PC-9 (cell line): ENCODE measurements at regions not wholly inside any gene's neighbourhood (a gene's known extent, or its start where the extent isn't known, plus 50 kb on each side); places are given as distances from the start of the nearest gene placed in this dataset.

Experiments used
- EZH2 ChIP-seq: fragments of 200-600 bp; sonication (generic); IDR thresholded peaks from 2 replicates; pipeline ENCODE4 v1.8.0; 2017; ENCODE audit warnings: antibody characterized with exemption, low read depth
- TF ChIP-seq, protein P1 (sequence below): fragments of 200-600 bp; sonication (generic); conservative IDR thresholded peaks from 2 replicates; pipeline ENCODE4 v1.6.1; 2017; ENCODE audit warnings: mixed run types, antibody characterized with exemption, mild to moderate bottlenecking, moderate library complexity

DNA sequence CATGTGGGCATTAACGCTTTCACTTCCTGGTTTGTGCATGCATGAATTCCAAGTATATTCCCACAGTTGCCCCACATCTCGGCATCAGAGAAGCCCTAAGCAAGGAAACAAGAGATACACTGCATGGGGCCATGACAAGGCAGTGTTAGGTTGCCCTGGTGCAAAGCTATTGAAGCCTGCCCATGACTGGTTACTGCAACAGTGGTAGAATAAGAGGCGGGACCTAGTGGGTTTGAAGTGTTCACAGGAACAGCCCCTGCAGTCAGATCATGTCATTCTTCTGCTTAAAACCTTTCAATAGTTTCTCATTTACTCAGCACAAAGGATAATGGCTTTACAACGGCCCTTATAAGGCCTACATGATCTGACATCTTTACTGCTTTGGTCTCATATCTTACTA is 80.9 kb upstream of the TOPAZ1 start:
- TF ChIP-seq, protein P1, sequence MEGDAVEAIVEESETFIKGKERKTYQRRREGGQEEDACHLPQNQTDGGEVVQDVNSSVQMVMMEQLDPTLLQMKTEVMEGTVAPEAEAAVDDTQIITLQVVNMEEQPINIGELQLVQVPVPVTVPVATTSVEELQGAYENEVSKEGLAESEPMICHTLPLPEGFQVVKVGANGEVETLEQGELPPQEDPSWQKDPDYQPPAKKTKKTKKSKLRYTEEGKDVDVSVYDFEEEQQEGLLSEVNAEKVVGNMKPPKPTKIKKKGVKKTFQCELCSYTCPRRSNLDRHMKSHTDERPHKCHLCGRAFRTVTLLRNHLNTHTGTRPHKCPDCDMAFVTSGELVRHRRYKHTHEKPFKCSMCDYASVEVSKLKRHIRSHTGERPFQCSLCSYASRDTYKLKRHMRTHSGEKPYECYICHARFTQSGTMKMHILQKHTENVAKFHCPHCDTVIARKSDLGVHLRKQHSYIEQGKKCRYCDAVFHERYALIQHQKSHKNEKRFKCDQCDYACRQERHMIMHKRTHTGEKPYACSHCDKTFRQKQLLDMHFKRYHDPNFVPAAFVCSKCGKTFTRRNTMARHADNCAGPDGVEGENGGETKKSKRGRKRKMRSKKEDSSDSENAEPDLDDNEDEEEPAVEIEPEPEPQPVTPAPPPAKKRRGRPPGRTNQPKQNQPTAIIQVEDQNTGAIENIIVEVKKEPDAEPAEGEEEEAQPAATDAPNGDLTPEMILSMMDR: no peak
- TF ChIP-seq EZH2: no peak
